GM12892 (cell line): ENCODE measurements at regions not wholly inside any gene's neighbourhood (a gene's known extent, or its start where the extent isn't known, plus 50 kb on each side); places are given as distances from the start of the nearest gene placed in this dataset.

ENCODE experiments used
- POLR2AphosphoS5 ChIP-seq: IDR thresholded peaks from 2 replicates; pipeline ENCODE4 v1.6.1; 2011; ENCODE audit warnings: low read depth, low read length, control low read depth
- TAF1 ChIP-seq: IDR thresholded peaks from 2 replicates; pipeline ENCODE4 v1.6.1; 2011; ENCODE audit warnings: low read depth, mild to moderate bottlenecking, control low read depth, low read length, borderline replicate concordance

- no peak for TF ChIP-seq POLR2AphosphoS5
- TF ChIP-seq TAF1 = no peak
Observed at GRCh38 chr18:10300739-10301138, 153.7 kb upstream of the APCDD1 start.
